ENCODE measurements at regions not wholly inside any gene's neighbourhood (a gene's known extent, or its start where the extent isn't known, plus 50 kb on each side); places are given as distances from the start of the nearest gene placed in this dataset.

DNA sequence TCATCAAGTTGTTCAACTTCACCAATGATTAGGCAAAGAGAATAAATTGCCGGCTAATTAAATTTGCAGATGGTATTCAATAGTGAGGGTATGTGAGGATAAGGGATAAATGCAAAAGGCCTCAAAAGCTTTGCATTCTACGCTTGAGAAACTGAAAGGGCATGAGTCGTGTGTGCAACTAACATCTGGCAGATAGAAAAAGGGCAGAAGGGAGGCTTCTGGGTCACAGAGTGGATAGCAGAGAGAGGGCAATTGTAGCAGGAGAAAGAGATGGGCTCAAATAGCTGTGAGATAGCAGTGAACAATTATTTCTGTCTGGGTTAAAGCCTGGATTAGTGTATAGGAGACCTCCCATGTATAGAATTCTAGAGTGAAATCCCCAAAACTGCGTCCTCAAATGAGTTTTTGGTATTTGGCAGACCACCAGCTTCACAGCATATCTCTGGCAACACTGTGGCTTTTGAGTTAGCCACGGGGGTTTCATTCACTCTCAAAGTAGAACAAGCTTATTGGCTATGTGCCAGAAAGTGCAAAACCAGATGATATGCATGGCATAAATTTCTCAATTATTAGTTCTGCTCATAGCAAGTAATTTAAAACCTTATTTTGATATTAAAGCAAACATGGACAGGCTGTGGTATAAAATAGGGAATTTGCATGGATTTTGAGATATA is 586.3 kb downstream of the BRINP1 start:
- TF ChIP-seq, protein P1, sequence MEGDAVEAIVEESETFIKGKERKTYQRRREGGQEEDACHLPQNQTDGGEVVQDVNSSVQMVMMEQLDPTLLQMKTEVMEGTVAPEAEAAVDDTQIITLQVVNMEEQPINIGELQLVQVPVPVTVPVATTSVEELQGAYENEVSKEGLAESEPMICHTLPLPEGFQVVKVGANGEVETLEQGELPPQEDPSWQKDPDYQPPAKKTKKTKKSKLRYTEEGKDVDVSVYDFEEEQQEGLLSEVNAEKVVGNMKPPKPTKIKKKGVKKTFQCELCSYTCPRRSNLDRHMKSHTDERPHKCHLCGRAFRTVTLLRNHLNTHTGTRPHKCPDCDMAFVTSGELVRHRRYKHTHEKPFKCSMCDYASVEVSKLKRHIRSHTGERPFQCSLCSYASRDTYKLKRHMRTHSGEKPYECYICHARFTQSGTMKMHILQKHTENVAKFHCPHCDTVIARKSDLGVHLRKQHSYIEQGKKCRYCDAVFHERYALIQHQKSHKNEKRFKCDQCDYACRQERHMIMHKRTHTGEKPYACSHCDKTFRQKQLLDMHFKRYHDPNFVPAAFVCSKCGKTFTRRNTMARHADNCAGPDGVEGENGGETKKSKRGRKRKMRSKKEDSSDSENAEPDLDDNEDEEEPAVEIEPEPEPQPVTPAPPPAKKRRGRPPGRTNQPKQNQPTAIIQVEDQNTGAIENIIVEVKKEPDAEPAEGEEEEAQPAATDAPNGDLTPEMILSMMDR (IDR thresholded peaks at IDR 0.05; ENCODE audit: low read depth, low read length): no peak
- no peak for TF ChIP-seq POLR2A (IDR thresholded peaks at IDR 0.05; ENCODE audit: extremely low read depth, insufficient read length)
